Fibroblast of pulmonary artery (primary cell): ENCODE measurements at regions not wholly inside any gene's neighbourhood (a gene's known extent, or its start where the extent isn't known, plus 50 kb on each side); places are given as distances from the start of the nearest gene placed in this dataset.

Experiments used
- DNase-seq: peaks from one replicate; pipeline ENCODE4 v3.0.0-alpha.2; 2010; ENCODE audit warnings: low read depth
- H3K4me3 ChIP-seq: replicated peaks from 2 replicates; pipeline ENCODE4 v1.5.1; 2011; ENCODE audit warnings: low read depth, mild to moderate bottlenecking, control low read depth, low read length, moderate library complexity
- TF ChIP-seq, protein P1 (sequence below): IDR thresholded peaks from 2 replicates; pipeline ENCODE4 v1.5.1; 2011; ENCODE audit warnings: mild to moderate bottlenecking, control low read depth, low read length, inconsistent platforms; ENCODE audit errors: missing control alignments

DNA sequence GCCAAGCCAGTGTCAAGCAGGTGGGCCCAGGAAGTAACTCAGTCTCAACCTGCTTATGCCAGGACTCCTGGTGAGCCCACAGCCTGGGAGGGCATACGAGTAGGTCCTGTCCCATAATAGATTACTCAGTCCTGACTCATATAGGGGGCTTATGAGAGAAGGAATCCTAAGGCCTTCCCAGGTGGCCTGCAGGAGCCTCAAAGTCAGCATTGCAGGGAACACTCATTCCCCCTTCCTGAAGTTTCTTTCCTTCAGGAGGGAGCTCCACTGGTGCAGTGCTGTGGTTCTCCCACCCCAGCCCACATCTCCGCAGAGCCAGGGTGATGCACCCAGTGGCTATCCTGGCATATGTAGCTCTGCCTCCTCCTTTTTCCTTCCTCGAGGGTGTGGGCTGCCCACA lies 137.3 kb downstream of the ZIC5 start:
- no peak overlapping the region for H3K4me3 ChIP-seq
- no peak for DNase-seq
- TF ChIP-seq, protein P1, sequence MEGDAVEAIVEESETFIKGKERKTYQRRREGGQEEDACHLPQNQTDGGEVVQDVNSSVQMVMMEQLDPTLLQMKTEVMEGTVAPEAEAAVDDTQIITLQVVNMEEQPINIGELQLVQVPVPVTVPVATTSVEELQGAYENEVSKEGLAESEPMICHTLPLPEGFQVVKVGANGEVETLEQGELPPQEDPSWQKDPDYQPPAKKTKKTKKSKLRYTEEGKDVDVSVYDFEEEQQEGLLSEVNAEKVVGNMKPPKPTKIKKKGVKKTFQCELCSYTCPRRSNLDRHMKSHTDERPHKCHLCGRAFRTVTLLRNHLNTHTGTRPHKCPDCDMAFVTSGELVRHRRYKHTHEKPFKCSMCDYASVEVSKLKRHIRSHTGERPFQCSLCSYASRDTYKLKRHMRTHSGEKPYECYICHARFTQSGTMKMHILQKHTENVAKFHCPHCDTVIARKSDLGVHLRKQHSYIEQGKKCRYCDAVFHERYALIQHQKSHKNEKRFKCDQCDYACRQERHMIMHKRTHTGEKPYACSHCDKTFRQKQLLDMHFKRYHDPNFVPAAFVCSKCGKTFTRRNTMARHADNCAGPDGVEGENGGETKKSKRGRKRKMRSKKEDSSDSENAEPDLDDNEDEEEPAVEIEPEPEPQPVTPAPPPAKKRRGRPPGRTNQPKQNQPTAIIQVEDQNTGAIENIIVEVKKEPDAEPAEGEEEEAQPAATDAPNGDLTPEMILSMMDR: no peak

DNA sequence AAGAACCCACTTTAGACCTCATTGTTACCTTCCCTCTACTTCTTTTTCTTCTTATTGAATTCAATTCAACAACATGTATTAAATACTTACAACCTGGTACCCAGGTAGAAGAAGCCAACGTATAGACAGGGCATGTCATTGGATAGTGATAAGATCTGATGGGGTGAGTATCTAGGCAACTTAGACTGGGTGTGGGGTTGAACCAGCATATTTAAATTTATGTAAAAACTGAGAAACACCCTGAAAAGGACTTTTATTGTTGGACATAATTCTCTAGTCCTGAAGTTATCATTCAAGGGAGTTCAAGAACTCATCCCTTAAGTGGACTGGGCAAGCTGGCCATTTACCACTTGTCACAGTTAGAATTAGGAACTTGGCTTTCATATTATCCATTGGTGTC lies 139.2 kb downstream of the ZIC5 start:
- TF ChIP-seq, protein P1: no peak
- DNase-seq: no peak
- no peak overlapping the region for H3K4me3 ChIP-seq

DNA sequence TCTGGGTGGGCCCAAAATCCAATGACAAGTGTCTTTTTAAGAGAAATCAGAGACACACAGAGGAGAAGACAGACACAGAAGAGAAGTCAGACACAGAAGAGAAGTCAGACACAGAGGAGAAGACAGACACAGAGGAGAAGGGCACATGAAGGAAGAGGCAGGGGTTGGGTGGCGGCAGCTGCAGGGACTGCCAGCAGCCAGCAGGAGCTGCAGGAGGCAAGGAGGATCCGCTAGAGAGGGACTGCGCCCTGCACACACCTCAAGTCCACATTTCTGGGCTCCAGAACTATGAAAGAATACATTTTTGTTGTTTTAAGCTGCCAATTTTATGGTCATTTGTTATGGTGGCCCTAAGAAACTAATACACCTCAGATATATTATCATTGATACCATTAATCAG lies 140.6 kb downstream of the ZIC5 start:
- no peak for DNase-seq
- no peak overlapping the region for H3K4me3 ChIP-seq
- TF ChIP-seq, protein P1: no peak

DNA sequence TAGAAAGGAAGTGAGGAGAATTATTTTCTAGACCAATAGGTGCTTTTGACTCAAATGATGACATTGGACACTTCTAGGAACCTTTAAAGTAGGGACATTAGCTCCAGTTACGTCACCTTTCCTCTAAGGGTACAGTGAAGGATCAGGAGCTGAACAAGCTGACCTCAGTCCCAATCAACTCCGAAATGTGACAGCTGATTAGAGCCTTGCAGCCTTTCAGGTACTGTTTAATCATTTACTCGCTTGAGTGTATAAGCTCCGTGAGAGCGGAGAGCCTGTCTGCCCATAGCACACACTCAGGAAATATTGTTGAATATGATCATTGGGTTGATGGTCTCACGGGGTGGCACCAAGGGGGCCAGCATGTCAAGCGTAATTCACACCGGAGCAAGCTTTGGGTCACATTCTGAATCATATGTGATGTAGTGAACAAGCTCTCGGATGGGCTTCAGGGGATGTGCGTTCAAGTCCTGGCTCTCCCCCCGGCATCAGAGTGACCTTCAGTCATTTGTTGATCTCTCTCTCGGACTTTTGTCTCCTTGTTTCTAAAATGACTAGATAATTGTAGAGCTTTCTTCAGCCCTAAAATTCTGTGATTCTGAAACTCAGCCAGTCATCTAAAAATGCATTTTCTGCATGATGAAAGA lies 141.9 kb downstream of the ZIC5 start:
- no peak overlapping the region for H3K4me3 ChIP-seq
- TF ChIP-seq, protein P1: no peak
- no peak for DNase-seq

DNA sequence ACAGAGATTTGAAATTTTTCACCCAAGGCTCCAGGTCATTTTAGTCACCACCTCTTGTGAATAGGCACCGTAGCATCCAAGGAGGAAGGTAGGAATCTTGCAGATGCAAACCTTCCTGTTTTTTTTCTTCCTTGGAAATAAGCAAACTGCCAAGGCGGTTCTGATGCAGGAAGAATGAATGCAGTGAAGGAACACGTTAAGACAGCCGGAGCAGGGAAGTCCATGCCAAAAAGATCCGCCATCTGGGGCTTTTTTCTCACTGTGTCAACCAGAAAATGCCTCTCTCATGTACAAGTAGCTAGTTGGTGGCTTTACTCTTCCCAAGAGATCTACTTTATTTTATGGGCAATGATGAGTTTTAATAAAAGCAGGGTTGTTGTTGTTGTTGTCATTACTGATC lies 142.4 kb downstream of the ZIC5 start:
- no peak for DNase-seq
- TF ChIP-seq, protein P1: no peak
- no peak overlapping the region for H3K4me3 ChIP-seq

DNA sequence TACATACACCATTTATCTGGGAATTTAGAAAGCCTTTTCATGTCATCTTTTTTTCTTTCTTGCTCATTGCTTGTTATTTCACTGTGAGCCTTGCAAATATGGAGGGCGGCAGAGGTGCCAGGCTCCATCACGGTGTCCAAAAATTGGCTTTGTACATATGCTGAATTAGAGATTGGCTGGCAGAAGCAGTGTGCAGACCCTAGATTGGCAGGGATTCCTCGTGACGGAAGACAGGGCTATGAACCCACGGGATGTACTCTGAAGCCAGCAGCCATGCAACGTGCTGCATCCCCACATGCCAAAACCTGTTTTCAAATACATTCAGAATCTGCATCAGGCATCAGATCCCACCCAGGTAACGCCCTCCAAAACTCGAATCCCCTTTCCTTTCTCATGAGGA lies 142.8 kb downstream of the ZIC5 start:
- no peak overlapping the region for H3K4me3 ChIP-seq
- TF ChIP-seq, protein P1: no peak
- DNase-seq: no peak

DNA sequence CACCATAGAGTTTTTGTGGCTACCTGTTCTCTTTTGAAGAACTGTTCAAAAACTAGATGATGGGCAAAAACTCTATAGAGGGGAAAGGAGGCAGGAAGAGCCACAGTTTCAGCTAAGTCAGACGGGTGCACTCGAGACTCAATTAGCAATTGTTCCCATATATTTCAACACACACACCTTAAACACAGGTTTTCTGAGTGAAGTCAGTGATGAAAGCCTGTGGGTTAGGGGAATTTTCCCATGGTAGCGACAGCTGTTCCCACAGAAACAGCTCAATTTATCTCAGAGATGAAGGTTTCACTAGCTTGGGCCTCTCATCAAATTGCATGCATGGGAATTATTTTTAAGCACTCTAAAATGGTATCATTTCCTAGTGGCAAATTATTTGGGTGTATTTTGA lies 143.4 kb downstream of the ZIC5 start:
- DNase-seq: no peak
- H3K4me3 ChIP-seq: no peak overlapping the region
- TF ChIP-seq, protein P1: no peak
